Upper lobe of left lung (tissue), 6 donors: ENCODE measurements at regions not wholly inside any gene's neighbourhood (a gene's known extent, or its start where the extent isn't known, plus 50 kb on each side); places are given as distances from the start of the nearest gene placed in this dataset.

Source experiments
- ATAC-seq, 2 donors: fragments of 200-7000 bp; cut with Tn5 transposase; one replicate each; pipeline ENCODE4 v1.9.1; 2022; ENCODE audit warnings: mild to moderate bottlenecking in 2 of 2, moderate library complexity in 2 of 2; ENCODE audit not compliant: low FRiP score in 2 of 2
- DNase-seq, 2 donors: peaks; one replicate each; pipeline ENCODE4 v3.0.0-alpha.2; 2019 to 2020
- H3K27ac ChIP-seq, 4 donors: fragments of 200-600 bp; sonication (generic); one replicate each; pipeline ENCODE4 v1.5.1; 2016 to 2019
- H3K27me3 ChIP-seq, 4 donors: fragments of 200-600 bp; sonication (generic); one replicate each; pipeline ENCODE4 v1.5.1; 2017 to 2019
- H3K36me3 ChIP-seq, 4 donors: fragments of 200-600 bp; sonication (generic); one replicate each; pipeline ENCODE4 v1.5.1; 2016 to 2019
- H3K4me1 ChIP-seq, 4 donors: fragments of 200-600 bp; sonication (generic); one replicate each; pipeline ENCODE4 v1.5.1; 2018 to 2019
- H3K4me3 ChIP-seq, 4 donors: fragments of 200-600 bp; sonication (generic); one replicate each; pipeline ENCODE4 v1.5.1; 2017 to 2019; ENCODE audit warnings: mild to moderate bottlenecking in 2 of 4, moderate library complexity in 1 of 4
- H3K9me3 ChIP-seq, 4 donors: fragments of 200-600 bp; sonication (generic); one replicate each; pipeline ENCODE4 v1.5.1; 2018 to 2019
- EP300 ChIP-seq, 4 donors: sonication (generic); formaldehyde crosslinking; IDR thresholded peaks; one replicate each; pipeline ENCODE4 v1.5.1; 2017; ENCODE audit warnings: antibody characterized with exemption in 4 of 4, control low read depth in 2 of 4
- POLR2A ChIP-seq, 4 donors: fragments of 450-650 bp; IDR thresholded peaks; one replicate each; pipeline ENCODE4 v1.5.1; 2016 to 2017; ENCODE audit warnings: antibody characterized with exemption in 4 of 4, mild to moderate bottlenecking in 2 of 4
- POLR2AphosphoS5 ChIP-seq, 2 donors: sonication (generic); formaldehyde crosslinking; IDR thresholded peaks; one replicate each; pipeline ENCODE4 v1.5.1; 2017; ENCODE audit warnings: antibody characterized with exemption in 2 of 2
- WGBS, 2 donors: methylation state at CpG; one replicate each; pipeline ENCODE4 v1.1.5; 2017 to 2018; 5-methylcytosine and 5-hydroxymethylcytosine counted together
- TF ChIP-seq, protein P1 (sequence below), 6 experiments: fragments of 450-650 bp in 4 of 6; fragments of 200-600 bp in 2 of 6; sonication (generic) in 2 of 6; IDR thresholded peaks; one replicate each; pipeline ENCODE4 v1.5.1; 2016 to 2019; ENCODE audit warnings: antibody characterized with exemption in 6 of 6
- donor health status: DM: no; HTN: no; CAD: no; lungs with moderate emphysema.
- donor health status: DM: no; HTN: yes; CAD: no; lungs with severe emphysema.

GRCh38 chr10:8923096-8923495 is 868.6 kb downstream of the GATA3 start:
- H3K9me3 ChIP-seq: no peaks in the 10 kb centered on the region
- DNase-seq (no peak), ATAC-seq (no peak)
- H3K27me3 ChIP-seq: no peaks in the 10 kb centered on the region
- WGBS, 2 donors: 47 to 56% methylated on average over 1 of the region's 1 CpG
- H3K4me3 ChIP-seq: no peak overlapping the region
- no peaks in the 10 kb centered on the region for H3K4me1 ChIP-seq
- no peak for TF ChIP-seq EP300 (IDR thresholded peaks at IDR 0.05)
- TF ChIP-seq POLR2AphosphoS5 (IDR thresholded peaks at IDR 0.05): no peak
- TF ChIP-seq, protein P1, sequence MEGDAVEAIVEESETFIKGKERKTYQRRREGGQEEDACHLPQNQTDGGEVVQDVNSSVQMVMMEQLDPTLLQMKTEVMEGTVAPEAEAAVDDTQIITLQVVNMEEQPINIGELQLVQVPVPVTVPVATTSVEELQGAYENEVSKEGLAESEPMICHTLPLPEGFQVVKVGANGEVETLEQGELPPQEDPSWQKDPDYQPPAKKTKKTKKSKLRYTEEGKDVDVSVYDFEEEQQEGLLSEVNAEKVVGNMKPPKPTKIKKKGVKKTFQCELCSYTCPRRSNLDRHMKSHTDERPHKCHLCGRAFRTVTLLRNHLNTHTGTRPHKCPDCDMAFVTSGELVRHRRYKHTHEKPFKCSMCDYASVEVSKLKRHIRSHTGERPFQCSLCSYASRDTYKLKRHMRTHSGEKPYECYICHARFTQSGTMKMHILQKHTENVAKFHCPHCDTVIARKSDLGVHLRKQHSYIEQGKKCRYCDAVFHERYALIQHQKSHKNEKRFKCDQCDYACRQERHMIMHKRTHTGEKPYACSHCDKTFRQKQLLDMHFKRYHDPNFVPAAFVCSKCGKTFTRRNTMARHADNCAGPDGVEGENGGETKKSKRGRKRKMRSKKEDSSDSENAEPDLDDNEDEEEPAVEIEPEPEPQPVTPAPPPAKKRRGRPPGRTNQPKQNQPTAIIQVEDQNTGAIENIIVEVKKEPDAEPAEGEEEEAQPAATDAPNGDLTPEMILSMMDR (IDR thresholded peaks at IDR 0.05): no peak
- TF ChIP-seq POLR2A (IDR thresholded peaks at IDR 0.05): no peak
- no peaks in the 10 kb centered on the region for H3K36me3 ChIP-seq
- no peak overlapping the region for H3K27ac ChIP-seq

- H3K27ac ChIP-seq: no peak overlapping the region
- WGBS, 2 donors: 54 to 59% methylated on average over 4 of the region's 4 CpGs
- no peak for TF ChIP-seq POLR2AphosphoS5 (IDR thresholded peaks at IDR 0.05)
- no peak for TF ChIP-seq POLR2A (IDR thresholded peaks at IDR 0.05)
- TF ChIP-seq EP300 (IDR thresholded peaks at IDR 0.05): no peak
- TF ChIP-seq, protein P1 (IDR thresholded peaks at IDR 0.05): no peak
Observed at GRCh38 chr10:8927705-8928104, 873.2 kb downstream of the GATA3 start.

GRCh38 chr10:8946451-8946850 is 892.0 kb downstream of the GATA3 start:
- no peak overlapping the region for H3K27ac ChIP-seq
- no peaks in the 10 kb centered on the region for H3K27me3 ChIP-seq
- no peaks in the 10 kb centered on the region for H3K36me3 ChIP-seq
- WGBS, 2 donors: 84 to 92% methylated on average over 5 of the region's 5 CpGs
- no peaks in the 10 kb centered on the region for H3K4me1 ChIP-seq
- no peaks in the 10 kb centered on the region for H3K9me3 ChIP-seq
- DNase-seq (no peak), ATAC-seq (no peak)
- no peak overlapping the region for H3K4me3 ChIP-seq
- TF ChIP-seq EP300 (IDR thresholded peaks at IDR 0.05): no peak
- TF ChIP-seq, protein P1 (IDR thresholded peaks at IDR 0.05): no peak
- TF ChIP-seq POLR2A (IDR thresholded peaks at IDR 0.05): no peak
- TF ChIP-seq POLR2AphosphoS5 (IDR thresholded peaks at IDR 0.05): no peak

More at GRCh38 chr10:8927705-8928104, 873.2 kb downstream of the GATA3 start:
- H3K27me3 ChIP-seq: no peaks in the 10 kb centered on the region
- no peaks in the 10 kb centered on the region for H3K4me1 ChIP-seq
- H3K4me3 ChIP-seq: no peak overlapping the region
- H3K9me3 ChIP-seq: no peaks in the 10 kb centered on the region
- no peaks in the 10 kb centered on the region for H3K36me3 ChIP-seq
- ATAC-seq: no peak
- no peak for DNase-seq

DNA sequence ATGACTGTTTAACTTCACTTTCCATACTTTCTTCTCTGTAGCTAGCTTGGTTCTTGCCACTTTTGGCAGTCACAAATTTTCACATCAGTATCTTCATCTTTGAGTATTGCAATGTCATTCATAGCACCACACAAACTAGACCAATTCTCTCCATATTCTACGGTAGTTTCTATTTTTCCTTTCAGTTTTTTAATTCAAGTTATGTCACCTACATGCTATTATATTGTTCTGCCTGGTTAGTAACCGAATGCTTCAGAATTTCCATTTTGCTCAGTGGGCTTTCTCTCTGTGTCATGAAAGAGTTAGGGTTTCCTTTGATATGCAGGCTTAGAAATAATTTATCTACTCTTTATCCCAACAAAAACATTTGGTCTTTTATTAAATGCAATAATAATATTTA is 896.5 kb downstream of the GATA3 start:
- ATAC-seq (no peak), DNase-seq (no peak)
- Histone ChIP-seq H3K9me3 (no peaks in the 10 kb centered on the region), H3K4me1 (no peaks in the 10 kb centered on the region), H3K27ac (no peak overlapping the region), H3K4me3 (no peak overlapping the region), H3K36me3 (no peaks in the 10 kb centered on the region), H3K27me3 (no peaks in the 10 kb centered on the region)
- WGBS, 2 donors: 88 to 94% methylated on average over 2 of the region's 2 CpGs
- TF ChIP-seq EP300 (IDR thresholded peaks at IDR 0.05) (no peak), POLR2A (IDR thresholded peaks at IDR 0.05) (no peak), POLR2AphosphoS5 (IDR thresholded peaks at IDR 0.05) (no peak)
- TF ChIP-seq, protein P1 (IDR thresholded peaks at IDR 0.05): no peak

- WGBS, 2 donors: 76 to 77% methylated on average over 7 of the region's 7 CpGs
- ATAC-seq: no peak
- no peak overlapping the region for H3K27ac ChIP-seq
- DNase-seq: no peak
- H3K27me3 ChIP-seq: no peaks in the 10 kb centered on the region
- no peaks in the 10 kb centered on the region for H3K36me3 ChIP-seq
- no peaks in the 10 kb centered on the region for H3K9me3 ChIP-seq
- TF ChIP-seq POLR2A (IDR thresholded peaks at IDR 0.05) (no peak), POLR2AphosphoS5 (IDR thresholded peaks at IDR 0.05) (no peak), EP300 (IDR thresholded peaks at IDR 0.05) (no peak)
- TF ChIP-seq, protein P1 (IDR thresholded peaks at IDR 0.05): no peak
- H3K4me3 ChIP-seq: no peak overlapping the region
- H3K4me1 ChIP-seq: no peaks in the 10 kb centered on the region
Observed at GRCh38 chr10:8951440-8952089, 897.1 kb downstream of the GATA3 start.
